D721Med (cell line): ENCODE measurements at regions not wholly inside any gene's neighbourhood (a gene's known extent, or its start where the extent isn't known, plus 50 kb on each side); places are given as distances from the start of the nearest gene placed in this dataset.

Experiments
- DNase-seq: peaks from one replicate; pipeline ENCODE4 v3.0.0; 2011; ENCODE audit warnings: low spot score; ENCODE audit not compliant: insufficient read length
- FAIRE-seq: peaks from 2 replicates; lab custom pipeline; 2011; peaks lifted over from hg19 to GRCh38; lab: Jason Lieb, UNC
- TF ChIP-seq, protein P1 (sequence below): IDR thresholded peaks from 2 replicates; pipeline ENCODE4 v1.5.1; 2012; ENCODE audit warnings: mild to moderate bottlenecking, control low read depth; ENCODE audit not compliant: insufficient read depth; ENCODE audit errors: missing control alignments

DNA sequence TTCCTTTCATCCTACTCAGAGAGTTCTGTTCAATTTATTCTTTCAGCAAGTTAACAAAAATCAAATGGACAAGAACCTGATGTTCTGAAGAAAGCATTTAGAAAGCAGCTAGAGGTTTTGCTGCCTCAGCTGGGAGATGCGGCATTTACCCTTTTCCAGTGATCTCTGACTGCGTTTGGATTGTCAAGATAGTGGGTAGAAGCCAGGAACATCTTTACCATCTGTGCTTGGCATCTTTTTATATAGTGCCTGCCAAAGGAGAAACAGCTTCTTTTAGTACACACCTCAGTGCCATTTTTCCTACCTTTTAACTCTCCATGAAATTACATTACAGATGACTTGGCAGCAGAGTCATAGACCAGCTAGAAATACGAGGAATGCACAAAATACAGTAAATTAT, 680.8 kb downstream of the SLITRK1 start:
- no peak for DNase-seq
- TF ChIP-seq, protein P1, sequence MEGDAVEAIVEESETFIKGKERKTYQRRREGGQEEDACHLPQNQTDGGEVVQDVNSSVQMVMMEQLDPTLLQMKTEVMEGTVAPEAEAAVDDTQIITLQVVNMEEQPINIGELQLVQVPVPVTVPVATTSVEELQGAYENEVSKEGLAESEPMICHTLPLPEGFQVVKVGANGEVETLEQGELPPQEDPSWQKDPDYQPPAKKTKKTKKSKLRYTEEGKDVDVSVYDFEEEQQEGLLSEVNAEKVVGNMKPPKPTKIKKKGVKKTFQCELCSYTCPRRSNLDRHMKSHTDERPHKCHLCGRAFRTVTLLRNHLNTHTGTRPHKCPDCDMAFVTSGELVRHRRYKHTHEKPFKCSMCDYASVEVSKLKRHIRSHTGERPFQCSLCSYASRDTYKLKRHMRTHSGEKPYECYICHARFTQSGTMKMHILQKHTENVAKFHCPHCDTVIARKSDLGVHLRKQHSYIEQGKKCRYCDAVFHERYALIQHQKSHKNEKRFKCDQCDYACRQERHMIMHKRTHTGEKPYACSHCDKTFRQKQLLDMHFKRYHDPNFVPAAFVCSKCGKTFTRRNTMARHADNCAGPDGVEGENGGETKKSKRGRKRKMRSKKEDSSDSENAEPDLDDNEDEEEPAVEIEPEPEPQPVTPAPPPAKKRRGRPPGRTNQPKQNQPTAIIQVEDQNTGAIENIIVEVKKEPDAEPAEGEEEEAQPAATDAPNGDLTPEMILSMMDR, result no peak
- FAIRE-seq, result no peak

DNA sequence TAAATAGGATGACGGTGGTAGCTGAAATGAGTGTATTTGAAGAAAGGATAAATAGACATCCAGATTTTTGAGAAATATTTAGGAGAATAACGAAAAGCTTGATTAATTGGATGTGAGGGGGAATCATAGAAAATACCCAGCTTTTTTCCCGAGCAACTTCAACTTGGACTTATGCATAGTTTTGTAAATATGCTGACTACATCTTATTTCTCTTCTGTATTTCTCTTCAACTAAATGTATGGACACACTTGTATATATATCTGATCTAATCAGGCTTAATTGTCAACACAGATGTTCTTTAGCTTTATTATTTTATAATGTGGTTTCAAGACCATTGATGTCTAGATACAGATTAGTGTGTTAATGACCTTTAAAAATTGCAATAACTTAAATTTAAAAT, 685.0 kb downstream of the SLITRK1 start:
- DNase-seq, result no peak
- no peak for FAIRE-seq
- TF ChIP-seq, protein P1, result no peak

DNA sequence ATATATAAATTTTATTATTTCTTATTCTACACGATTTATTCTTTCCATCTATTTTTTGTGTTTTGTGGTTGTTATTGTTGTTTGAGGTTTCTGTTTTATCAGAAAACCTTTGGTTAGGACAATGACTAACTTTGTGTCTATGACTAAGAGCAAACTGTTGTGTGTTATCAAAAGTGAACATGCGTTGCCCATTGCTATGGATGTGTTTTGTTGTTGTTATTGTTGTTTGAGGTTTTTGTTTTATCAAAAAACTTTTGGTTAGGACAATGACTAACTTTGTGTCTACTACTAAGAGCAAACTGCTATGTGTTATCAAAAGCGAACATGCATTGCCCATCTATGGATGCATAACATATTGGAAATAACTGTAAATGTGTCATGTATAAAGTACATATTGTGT, 692.3 kb downstream of the SLITRK1 start:
- TF ChIP-seq, protein P1, result no peak
- no peak for FAIRE-seq

DNA sequence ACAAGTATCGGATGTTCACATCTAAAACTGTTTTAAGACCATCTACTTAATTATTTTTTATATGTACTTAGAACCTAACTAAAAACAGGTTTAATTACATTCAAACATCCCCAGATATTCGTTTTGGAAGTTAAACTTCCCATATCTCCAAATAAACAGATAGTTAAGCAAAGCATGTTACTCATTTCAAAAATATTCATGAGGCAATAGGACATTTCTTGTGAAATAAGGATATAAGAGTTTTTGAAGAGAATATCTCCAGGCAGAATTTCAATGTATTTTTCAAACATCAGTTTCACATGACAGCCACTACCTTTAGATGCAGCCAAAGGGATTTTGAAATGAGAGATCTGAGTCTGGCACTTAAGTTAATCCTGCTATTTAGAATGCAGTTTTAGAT, 697.5 kb downstream of the SLITRK1 start:
- DNase-seq (no peak), FAIRE-seq (peak; percentile 67)
- TF ChIP-seq, protein P1, result no peak

More for the DNA sequence above, 692.3 kb downstream of the SLITRK1 start:
- DNase-seq, result no peak

DNA sequence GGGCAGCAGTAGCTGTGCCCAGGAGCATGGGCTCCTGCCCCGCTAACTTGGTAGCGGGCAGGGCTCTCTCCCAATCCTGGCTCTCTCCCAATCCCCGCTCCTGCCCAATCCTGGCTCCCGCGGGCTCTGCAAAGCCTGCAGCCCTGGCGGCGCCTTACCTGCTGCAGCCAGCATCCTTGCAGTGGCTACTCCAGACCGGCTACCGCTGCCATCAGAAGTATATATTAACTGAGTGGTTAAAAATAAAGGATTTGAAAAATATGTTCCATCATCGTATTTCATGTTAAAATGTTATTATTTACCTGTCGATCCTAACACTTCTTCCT, 698.2 kb downstream of the SLITRK1 start:
- no peak for FAIRE-seq
- DNase-seq, result no peak
- TF ChIP-seq, protein P1, result no peak

DNA sequence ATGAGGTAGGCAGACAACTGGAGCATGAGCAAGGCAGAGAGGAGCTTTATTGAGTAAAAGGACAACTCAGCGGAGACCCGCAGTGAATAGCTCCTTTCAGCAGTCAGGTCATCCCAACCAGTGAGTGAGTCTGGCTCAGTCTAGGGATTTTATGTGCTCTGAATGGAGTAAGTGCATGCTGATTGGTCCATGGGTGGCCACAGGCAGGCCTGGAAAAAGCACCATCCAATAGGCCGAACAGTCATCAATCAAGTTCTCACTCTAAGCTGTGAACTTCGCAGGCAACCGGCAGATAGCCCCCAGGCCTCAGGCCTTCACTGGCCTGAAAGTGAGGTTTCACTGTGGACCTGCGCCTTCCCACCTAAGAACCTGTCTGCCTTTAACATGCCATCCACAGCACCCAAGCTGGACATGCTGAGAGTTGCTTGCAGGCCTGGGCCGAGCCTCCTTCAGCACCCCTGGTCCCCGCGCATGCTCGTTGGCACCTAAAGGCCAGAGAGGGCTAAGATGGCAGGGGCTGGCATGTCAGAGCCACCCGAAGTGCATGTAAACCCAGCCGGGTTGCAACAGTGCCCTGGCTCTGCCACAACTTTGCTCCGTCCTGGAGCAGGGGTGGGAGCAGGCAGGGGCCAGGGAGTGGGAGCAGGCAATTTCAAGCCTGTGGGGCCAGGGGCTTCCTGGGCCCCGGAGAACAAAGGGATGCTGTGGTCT, 698.7 kb downstream of the SLITRK1 start:
- FAIRE-seq (no peak), DNase-seq (no peak)
- TF ChIP-seq, protein P1, result no peak

DNA sequence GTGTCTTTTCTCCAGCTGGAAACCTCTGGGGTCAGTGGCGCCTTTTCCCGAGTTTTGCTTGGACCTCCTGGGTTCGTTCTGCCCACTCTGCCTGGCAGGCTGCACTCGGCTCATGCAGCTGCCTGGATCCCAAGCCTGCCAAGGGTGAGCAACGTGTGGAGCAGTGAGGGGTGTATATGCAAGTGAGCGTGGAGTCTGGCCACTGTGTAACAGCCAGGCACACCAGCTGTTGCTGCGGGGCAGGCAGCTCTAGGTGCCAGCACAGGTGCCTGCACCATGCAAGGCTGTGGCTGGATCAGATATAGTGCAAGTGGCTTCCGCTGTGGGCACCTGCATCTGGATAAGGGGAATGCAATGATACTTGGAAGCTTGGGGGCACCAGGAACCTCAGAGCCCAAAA, 699.4 kb downstream of the SLITRK1 start:
- TF ChIP-seq, protein P1, result no peak
- FAIRE-seq (no peak), DNase-seq (no peak)
